ENCODE measurements at regions not wholly inside any gene's neighbourhood (a gene's known extent, or its start where the extent isn't known, plus 50 kb on each side); places are given as distances from the start of the nearest gene placed in this dataset.

DNA sequence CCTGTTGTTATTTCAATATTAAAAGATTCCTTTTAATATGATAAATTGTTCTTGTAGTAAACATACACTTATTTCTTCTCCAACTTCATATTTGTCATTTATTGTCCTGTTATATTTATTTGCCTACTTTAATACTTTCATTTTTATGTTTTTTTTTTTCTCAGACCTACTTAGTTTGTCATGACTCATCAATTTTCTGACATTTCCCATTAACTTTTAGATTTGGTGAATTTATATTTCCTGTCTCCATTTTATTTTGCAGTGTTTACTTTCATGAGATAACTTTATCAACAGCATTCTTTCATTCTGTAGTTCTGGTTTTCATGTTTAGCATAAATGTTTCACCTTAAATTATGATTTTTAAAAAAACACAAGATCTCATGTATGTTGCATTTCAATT, 788.7 kb downstream of the EFNA5 start:
- no peak overlapping the region for H3K4me3 ChIP-seq (ENCODE audit: low read depth in 2 of 2, low read length in 1 of 2)
- H3K4me1 ChIP-seq (ENCODE audit: control insufficient read depth in 1 of 2, insufficient read depth in 2 of 2, low read depth in 1 of 2, low read length in 1 of 2), result no peaks in the 10 kb centered on the region
- ChIA-PET CTCF (no interaction called here), POLR2A (no interaction called here)
- TF ChIP-seq YY1 (IDR thresholded peaks at IDR 0.05; ENCODE audit: low read depth) (no peak), TEAD4 (IDR thresholded peaks at IDR 0.05; ENCODE audit: borderline replicate concordance, insufficient read depth) (no peak), MXI1 (IDR thresholded peaks at IDR 0.05; ENCODE audit: low read depth, low read length) (no peak), EZH2phosphoT487 (IDR thresholded peaks at IDR 0.05; ENCODE audit: borderline replicate concordance, low read depth) (no peak), TAF1 (IDR thresholded peaks at IDR 0.05; ENCODE audit: borderline replicate concordance, low read depth, low read length) (no peak), RFX5 (IDR thresholded peaks at IDR 0.05; ENCODE audit: low read length) (no peak), POLR2AphosphoS5 (IDR thresholded peaks at IDR 0.05; ENCODE audit: low read depth, low read length) (no peak), NRF1 (IDR thresholded peaks at IDR 0.05; ENCODE audit: low read depth, low read length) (no peak), SIN3A (IDR thresholded peaks at IDR 0.05; ENCODE audit: borderline replicate concordance, low read depth, low read length) (no peak), TCF12 (IDR thresholded peaks at IDR 0.05) (no peak), CHD2 (IDR thresholded peaks at IDR 0.05; ENCODE audit: low read length, partially characterized antibody) (no peak), JUND (IDR thresholded peaks at IDR 0.05) (no peak), NFIC (IDR thresholded peaks at IDR 0.05; ENCODE audit: borderline replicate concordance) (no peak)
- TF ChIP-seq, protein P1, sequence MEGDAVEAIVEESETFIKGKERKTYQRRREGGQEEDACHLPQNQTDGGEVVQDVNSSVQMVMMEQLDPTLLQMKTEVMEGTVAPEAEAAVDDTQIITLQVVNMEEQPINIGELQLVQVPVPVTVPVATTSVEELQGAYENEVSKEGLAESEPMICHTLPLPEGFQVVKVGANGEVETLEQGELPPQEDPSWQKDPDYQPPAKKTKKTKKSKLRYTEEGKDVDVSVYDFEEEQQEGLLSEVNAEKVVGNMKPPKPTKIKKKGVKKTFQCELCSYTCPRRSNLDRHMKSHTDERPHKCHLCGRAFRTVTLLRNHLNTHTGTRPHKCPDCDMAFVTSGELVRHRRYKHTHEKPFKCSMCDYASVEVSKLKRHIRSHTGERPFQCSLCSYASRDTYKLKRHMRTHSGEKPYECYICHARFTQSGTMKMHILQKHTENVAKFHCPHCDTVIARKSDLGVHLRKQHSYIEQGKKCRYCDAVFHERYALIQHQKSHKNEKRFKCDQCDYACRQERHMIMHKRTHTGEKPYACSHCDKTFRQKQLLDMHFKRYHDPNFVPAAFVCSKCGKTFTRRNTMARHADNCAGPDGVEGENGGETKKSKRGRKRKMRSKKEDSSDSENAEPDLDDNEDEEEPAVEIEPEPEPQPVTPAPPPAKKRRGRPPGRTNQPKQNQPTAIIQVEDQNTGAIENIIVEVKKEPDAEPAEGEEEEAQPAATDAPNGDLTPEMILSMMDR (IDR thresholded peaks at IDR 0.05), result no peak
- TF ChIP-seq, protein P2, sequence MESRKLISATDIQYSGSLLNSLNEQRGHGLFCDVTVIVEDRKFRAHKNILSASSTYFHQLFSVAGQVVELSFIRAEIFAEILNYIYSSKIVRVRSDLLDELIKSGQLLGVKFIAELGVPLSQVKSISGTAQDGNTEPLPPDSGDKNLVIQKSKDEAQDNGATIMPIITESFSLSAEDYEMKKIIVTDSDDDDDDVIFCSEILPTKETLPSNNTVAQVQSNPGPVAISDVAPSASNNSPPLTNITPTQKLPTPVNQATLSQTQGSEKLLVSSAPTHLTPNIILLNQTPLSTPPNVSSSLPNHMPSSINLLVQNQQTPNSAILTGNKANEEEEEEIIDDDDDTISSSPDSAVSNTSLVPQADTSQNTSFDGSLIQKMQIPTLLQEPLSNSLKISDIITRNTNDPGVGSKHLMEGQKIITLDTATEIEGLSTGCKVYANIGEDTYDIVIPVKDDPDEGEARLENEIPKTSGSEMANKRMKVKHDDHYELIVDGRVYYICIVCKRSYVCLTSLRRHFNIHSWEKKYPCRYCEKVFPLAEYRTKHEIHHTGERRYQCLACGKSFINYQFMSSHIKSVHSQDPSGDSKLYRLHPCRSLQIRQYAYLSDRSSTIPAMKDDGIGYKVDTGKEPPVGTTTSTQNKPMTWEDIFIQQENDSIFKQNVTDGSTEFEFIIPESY (IDR thresholded peaks at IDR 0.05; ENCODE audit: borderline replicate concordance, low read depth), result no peak
- TF ChIP-seq, protein P3, sequence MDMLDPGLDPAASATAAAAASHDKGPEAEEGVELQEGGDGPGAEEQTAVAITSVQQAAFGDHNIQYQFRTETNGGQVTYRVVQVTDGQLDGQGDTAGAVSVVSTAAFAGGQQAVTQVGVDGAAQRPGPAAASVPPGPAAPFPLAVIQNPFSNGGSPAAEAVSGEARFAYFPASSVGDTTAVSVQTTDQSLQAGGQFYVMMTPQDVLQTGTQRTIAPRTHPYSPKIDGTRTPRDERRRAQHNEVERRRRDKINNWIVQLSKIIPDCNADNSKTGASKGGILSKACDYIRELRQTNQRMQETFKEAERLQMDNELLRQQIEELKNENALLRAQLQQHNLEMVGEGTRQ (IDR thresholded peaks at IDR 0.05; ENCODE audit: borderline replicate concordance, low read depth, low read length), result no peak
- TF ChIP-seq, protein P4, sequence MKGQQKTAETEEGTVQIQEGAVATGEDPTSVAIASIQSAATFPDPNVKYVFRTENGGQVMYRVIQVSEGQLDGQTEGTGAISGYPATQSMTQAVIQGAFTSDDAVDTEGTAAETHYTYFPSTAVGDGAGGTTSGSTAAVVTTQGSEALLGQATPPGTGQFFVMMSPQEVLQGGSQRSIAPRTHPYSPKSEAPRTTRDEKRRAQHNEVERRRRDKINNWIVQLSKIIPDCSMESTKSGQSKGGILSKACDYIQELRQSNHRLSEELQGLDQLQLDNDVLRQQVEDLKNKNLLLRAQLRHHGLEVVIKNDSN (IDR thresholded peaks at IDR 0.05; ENCODE audit: borderline replicate concordance, low read depth), result no peak
- H3K9me2 ChIP-seq, result no peaks in the 10 kb centered on the region
- H3K36me3 ChIP-seq (replicated peaks in 1 of 2; ENCODE audit: control insufficient read depth in 1 of 2, insufficient read depth in 2 of 2, low read length in 1 of 2), result no peaks in the 10 kb centered on the region
- no peak overlapping the region for H3K27ac ChIP-seq (ENCODE audit: low read depth in 2 of 2, low read length in 1 of 2)
- no peak overlapping the region for H3K4me2 ChIP-seq
- no peaks in the 10 kb centered on the region for H3K79me2 ChIP-seq (ENCODE audit: insufficient read depth)
- H4K20me1 ChIP-seq (ENCODE audit: insufficient read depth), result no peaks in the 10 kb centered on the region
- H3K9ac ChIP-seq, result no peak overlapping the region
- H3K9me3 ChIP-seq, result no peaks in the 10 kb centered on the region
- no peak for DNase-seq
- no peak overlapping the region for H2AFZ ChIP-seq (ENCODE audit: low read depth)
- no peaks in the 10 kb centered on the region for H3K27me3 ChIP-seq (ENCODE audit: insufficient read depth)
- H3F3A ChIP-seq (replicated peaks; ENCODE audit: insufficient read depth), result no peaks in the 10 kb centered on the region
